OCI-LY7 (cell line): ENCODE measurements at regions not wholly inside any gene's neighbourhood (a gene's known extent, or its start where the extent isn't known, plus 50 kb on each side); places are given as distances from the start of the nearest gene placed in this dataset.

Experiments
- BruUV-seq: library from RNA; stranded (reverse); fragments of 400-500 nt; replicated peaks from 2 replicates; lab custom pipeline; 2021; lab: Mats Ljungman, UMichigan
- CTCF ChIA-PET: fragments of 300-600 bp; sonication (Branson Sonifier 250); formaldehyde crosslinking; loops from one replicate; lab custom pipeline; 2022; ENCODE audit warnings: antibody characterized with exemption; ENCODE audit not compliant: unreplicated experiment; lab: Charles Lee
- POLR2A ChIA-PET: fragments of 300-600 bp; sonication (Branson Sonifier 250); formaldehyde crosslinking; loops from one replicate; lab custom pipeline; 2022; ENCODE audit warnings: antibody characterized with exemption; lab: Charles Lee
- DNase-seq: peaks from one replicate; pipeline ENCODE4 v3.0.0-alpha.2; 2015; ENCODE audit warnings: low spot score
- H2AFZ ChIP-seq: fragments of 200-600 bp; sonication (generic), shearing (Covaris generic); 2 replicates; pipeline ENCODE4 v1.6.1; 2014; ENCODE audit warnings: mild to moderate bottlenecking, antibody characterized with exemption, low read length, moderate library complexity
- H3K27ac ChIP-seq: fragments of 200-600 bp; sonication (generic); 2 replicates; pipeline ENCODE4 v1.5.1; 2014; ENCODE audit warnings: mixed run types, low read depth, mild to moderate bottlenecking, moderate library complexity, low read length, inconsistent platforms; ENCODE audit not compliant: poor library complexity, severe bottlenecking
- H3K36me3 ChIP-seq: fragments of 200-600 bp; sonication (generic); 2 replicates; pipeline ENCODE4 v1.6.1; 2014; ENCODE audit warnings: mild to moderate bottlenecking, antibody characterized with exemption, low read length, moderate library complexity, mixed read lengths; ENCODE audit not compliant: insufficient read depth
- H3K4me1 ChIP-seq: fragments of 200-600 bp; sonication (generic); 2 replicates; pipeline ENCODE4 v1.5.1; 2014; ENCODE audit warnings: mild to moderate bottlenecking, low read length; ENCODE audit not compliant: insufficient read depth, poor library complexity, severe bottlenecking
- H3K4me2 ChIP-seq: fragments of 200-600 bp; sonication (generic); 2 replicates; pipeline ENCODE4 v1.6.1; 2014; ENCODE audit warnings: mild to moderate bottlenecking, low read length
- H3K4me3 ChIP-seq: fragments of 200-600 bp; sonication (generic); 2 replicates; pipeline ENCODE4 v1.5.1; 2014; ENCODE audit warnings: mild to moderate bottlenecking, low read depth, low read length; ENCODE audit not compliant: poor library complexity, severe bottlenecking
- H3K79me2 ChIP-seq: fragments of 200-600 bp; sonication (generic); 2 replicates; pipeline ENCODE4 v1.6.1; 2016; ENCODE audit warnings: low read depth, mild to moderate bottlenecking, low read length, moderate library complexity, mixed read lengths; ENCODE audit not compliant: insufficient read depth
- H3K9me2 ChIP-seq: fragments of 200-600 bp; sonication (generic); 2 replicates; pipeline ENCODE4 v1.6.1; 2016; ENCODE audit warnings: mild to moderate bottlenecking, low read length, mixed read lengths; ENCODE audit not compliant: insufficient read depth
- H3K9me3 ChIP-seq: fragments of 200-600 bp; sonication (generic); 2 replicates; pipeline ENCODE4 v1.6.1; 2014; ENCODE audit warnings: mild to moderate bottlenecking, mixed run types, low read length, mixed read lengths
- H4K20me1 ChIP-seq: fragments of 200-600 bp; sonication (generic); 2 replicates; pipeline ENCODE4 v1.6.1; 2014; ENCODE audit warnings: mild to moderate bottlenecking, antibody characterized with exemption, low read length, moderate library complexity, mixed read lengths; ENCODE audit not compliant: insufficient read depth
- EZH2phosphoT487 ChIP-seq: fragments of 200-600 bp; sonication (generic); IDR thresholded peaks from 2 replicates; pipeline ENCODE4 v1.6.1; 2018; ENCODE audit warnings: low read depth, borderline replicate concordance, mild to moderate bottlenecking, mixed run types, antibody characterized with exemption, low read length, moderate library complexity, mixed read lengths
- intact Hi-C: fragments of 100-400 bp; cut with micrococcal nuclease; formaldehyde crosslinking; loops from one replicate; pipeline ENCODE4 v1.10.0; 2022; ENCODE audit not compliant: unreplicated experiment
- TF ChIP-seq, protein P1 (sequence below): fragments of 200-600 bp; sonication (generic); conservative IDR thresholded peaks from 2 replicates; pipeline ENCODE4 v1.5.1; 2014; ENCODE audit warnings: mild to moderate bottlenecking, antibody characterized with exemption, low read length, moderate library complexity, mixed read lengths

DNA sequence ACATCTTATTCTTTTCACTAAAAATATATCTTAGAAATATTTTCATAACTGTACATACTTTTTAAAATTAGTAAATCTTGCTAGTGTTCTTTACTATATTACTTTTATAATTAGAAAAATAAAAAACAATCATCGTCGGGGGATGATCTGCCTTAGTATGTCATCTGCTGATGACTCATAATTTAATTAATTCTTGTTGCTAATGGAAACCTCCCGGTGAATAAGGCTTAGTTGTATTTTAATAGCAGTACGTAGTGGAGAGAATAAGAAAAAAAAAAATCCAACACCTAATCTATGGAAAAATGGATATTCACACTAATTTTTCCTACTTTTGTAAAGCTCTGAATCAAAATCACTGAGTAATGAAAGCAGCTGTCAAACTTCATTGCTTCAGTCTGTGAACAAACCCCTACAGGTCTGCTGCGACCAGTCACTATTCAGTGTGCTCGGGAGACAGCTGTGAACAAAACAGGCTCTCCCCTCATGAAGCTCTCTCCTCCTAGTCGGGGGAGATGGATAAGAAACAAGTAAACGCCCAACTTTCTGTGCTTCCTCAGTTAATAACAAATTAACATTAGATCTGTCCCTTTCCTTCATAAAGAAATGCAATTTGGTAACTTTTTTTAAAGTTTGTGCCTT lies 97.4 kb upstream of the UPP2 start:
- Histone ChIP-seq H3K4me3 (no peak overlapping the region), H4K20me1 (no peaks in the 10 kb centered on the region), H3K4me1 (no peaks in the 10 kb centered on the region), H2AFZ (no peak overlapping the region), H3K9me3 (no peaks in the 10 kb centered on the region), H3K27ac (no peak overlapping the region), H3K9me2 (no peaks in the 10 kb centered on the region), H3K4me2 (no peak overlapping the region), H3K36me3 (no peaks in the 10 kb centered on the region), H3K79me2 (no peaks in the 10 kb centered on the region)
- ChIA-PET POLR2A (interaction anchor here (0.7 kb wide), 1 partner anchor 8 kb away, joined by 3 read pairs; no protein-coding TSS in a partner anchor), CTCF (no interaction called here)
- TF ChIP-seq, protein P1, sequence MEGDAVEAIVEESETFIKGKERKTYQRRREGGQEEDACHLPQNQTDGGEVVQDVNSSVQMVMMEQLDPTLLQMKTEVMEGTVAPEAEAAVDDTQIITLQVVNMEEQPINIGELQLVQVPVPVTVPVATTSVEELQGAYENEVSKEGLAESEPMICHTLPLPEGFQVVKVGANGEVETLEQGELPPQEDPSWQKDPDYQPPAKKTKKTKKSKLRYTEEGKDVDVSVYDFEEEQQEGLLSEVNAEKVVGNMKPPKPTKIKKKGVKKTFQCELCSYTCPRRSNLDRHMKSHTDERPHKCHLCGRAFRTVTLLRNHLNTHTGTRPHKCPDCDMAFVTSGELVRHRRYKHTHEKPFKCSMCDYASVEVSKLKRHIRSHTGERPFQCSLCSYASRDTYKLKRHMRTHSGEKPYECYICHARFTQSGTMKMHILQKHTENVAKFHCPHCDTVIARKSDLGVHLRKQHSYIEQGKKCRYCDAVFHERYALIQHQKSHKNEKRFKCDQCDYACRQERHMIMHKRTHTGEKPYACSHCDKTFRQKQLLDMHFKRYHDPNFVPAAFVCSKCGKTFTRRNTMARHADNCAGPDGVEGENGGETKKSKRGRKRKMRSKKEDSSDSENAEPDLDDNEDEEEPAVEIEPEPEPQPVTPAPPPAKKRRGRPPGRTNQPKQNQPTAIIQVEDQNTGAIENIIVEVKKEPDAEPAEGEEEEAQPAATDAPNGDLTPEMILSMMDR = no peak
- no peak for TF ChIP-seq EZH2phosphoT487
- no peak for DNase-seq
- intact Hi-C loops = no loop called here
- BruUV-seq = no TSS peak

DNA sequence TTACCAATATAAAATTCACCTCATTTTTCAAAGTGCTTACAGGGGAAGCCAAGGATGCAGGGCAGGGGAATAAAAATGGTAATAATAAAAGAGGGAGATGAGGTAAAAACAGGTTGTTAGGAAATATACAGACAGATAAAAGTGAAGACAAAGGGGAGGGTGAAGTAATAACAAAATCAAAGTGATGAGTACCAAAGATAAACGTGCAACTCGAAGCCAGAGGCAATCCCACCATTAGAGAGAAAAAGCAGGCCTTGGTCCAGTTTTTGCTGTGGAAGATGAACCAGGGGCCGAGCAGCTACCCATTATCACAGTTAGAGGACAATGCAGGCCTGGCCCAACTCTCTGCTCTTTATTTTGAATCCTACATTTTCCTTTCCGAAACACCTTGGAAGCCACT lies 99.6 kb upstream of the UPP2 start:
- intact Hi-C loops = no loop called here
- Histone ChIP-seq H3K4me3 (no peak overlapping the region), H3K4me1 (no peaks in the 10 kb centered on the region), H3K79me2 (no peaks in the 10 kb centered on the region), H3K36me3 (no peaks in the 10 kb centered on the region), H3K9me3 (no peaks in the 10 kb centered on the region), H3K27ac (no peak overlapping the region), H2AFZ (no peak overlapping the region), H3K4me2 (no peak overlapping the region), H3K9me2 (no peaks in the 10 kb centered on the region), H4K20me1 (no peaks in the 10 kb centered on the region)
- ChIA-PET POLR2A (interaction anchor here (0.6 to 1.2 kb wide), 5 partner anchors 16 to 714 kb away, joined by 3 to 5 read pairs (median 4); no protein-coding TSS in a partner anchor), CTCF (no interaction called here)
- TF ChIP-seq EZH2phosphoT487 = no peak
- TF ChIP-seq, protein P1 = no peak
- no TSS peak for BruUV-seq
- no peak for DNase-seq

- POLR2A ChIA-PET = interaction anchor here (1.0 to 1.4 kb wide), 3 partner anchors 10 to 58 kb away, joined by 3 to 7 read pairs (median 3); no protein-coding TSS in a partner anchor
- H3K36me3 ChIP-seq = no peaks in the 10 kb centered on the region
- no peaks in the 10 kb centered on the region for H3K79me2 ChIP-seq
- H3K9me3 ChIP-seq = no peaks in the 10 kb centered on the region
- H3K9me2 ChIP-seq = no peaks in the 10 kb centered on the region
- no peak for TF ChIP-seq EZH2phosphoT487
- TF ChIP-seq, protein P1 = no peak
- H2AFZ ChIP-seq = no peak overlapping the region
- no peak overlapping the region for H3K27ac ChIP-seq
- DNase-seq = no peak
- no peak overlapping the region for H3K4me2 ChIP-seq
- CTCF ChIA-PET = no interaction called here
- intact Hi-C loops = no loop called here
- H3K4me3 ChIP-seq = no peak overlapping the region
- H4K20me1 ChIP-seq = no peaks in the 10 kb centered on the region
- no peaks in the 10 kb centered on the region for H3K4me1 ChIP-seq
- no TSS peak for BruUV-seq
Measured at GRCh38 chr2:157996799-157997198, 104.9 kb upstream of the UPP2 start.
